ENCODE measurements at regions not wholly inside any gene's neighbourhood (a gene's known extent, or its start where the extent isn't known, plus 50 kb on each side); places are given as distances from the start of the nearest gene placed in this dataset.
A peak's percentile ranks its signal among the peaks of the same experiment; 100 is the strongest.

- Histone ChIP-seq H4K5ac (ENCODE audit: insufficient read length, low read depth, low read length) (no peak overlapping the region), H3K9ac (ENCODE audit: extremely low read depth, insufficient read length, low read length) (no peak overlapping the region), H3K9me3 (ENCODE audit: control insufficient read depth, low read depth, low read length) (no peaks in the 10 kb centered on the region), H3K18ac (ENCODE audit: insufficient read length, low read depth, low read length) (no peak overlapping the region), H3K4ac (ENCODE audit: low read depth, low read length) (no peak overlapping the region), H4K91ac (ENCODE audit: insufficient read length, low read depth, low read length) (no peak overlapping the region), H2AFZ (ENCODE audit: low read length) (no peak overlapping the region), H2AK5ac (ENCODE audit: insufficient read length, low read length) (no peak overlapping the region), H3K14ac (ENCODE audit: insufficient read depth, low read length) (no peak overlapping the region), H3T11ph (ENCODE audit: low read length) (no peak overlapping the region), H3K56ac (ENCODE audit: insufficient read length, low read depth, low read length) (no peak overlapping the region), H4K20me1 (ENCODE audit: control insufficient read depth, insufficient read depth, insufficient read length) (no peaks in the 10 kb centered on the region), H2BK5ac (ENCODE audit: insufficient read length, low read length) (no peak overlapping the region), H3K27me3 (ENCODE audit: insufficient read depth, low read length) (no peaks in the 10 kb centered on the region), H3K79me1 (ENCODE audit: insufficient read depth, low read depth, low read length, poor library complexity, severe bottlenecking) (no peaks in the 10 kb centered on the region), H2BK120ac (ENCODE audit: low read depth, low read length, poor library complexity, severe bottlenecking) (no peak overlapping the region), H3K4me2 (ENCODE audit: insufficient read depth, insufficient read length, low read length) (no peak overlapping the region), H3K27ac (ENCODE audit: insufficient read length, low read depth, low read length) (no peak overlapping the region), H3K23me2 (ENCODE audit: insufficient read length, low read depth, low read length, poor library complexity, severe bottlenecking) (peaks cover 2% of the 10 kb centered on the region), H3K4me1 (ENCODE audit: insufficient read depth, low read length) (peaks cover 2% of the 10 kb centered on the region; the same call in 1 of the 2 replicates), H2BK12ac (ENCODE audit: insufficient read length, low read depth, low read length) (no peak overlapping the region), H4K8ac (replicated peaks; ENCODE audit: insufficient read length, low read depth, low read length) (no peak overlapping the region), H2BK15ac (ENCODE audit: low read depth, low read length) (no peak overlapping the region), H3K79me2 (ENCODE audit: insufficient read depth, low read length) (no peaks in the 10 kb centered on the region), H2BK20ac (ENCODE audit: low read depth, low read length, poor library complexity, severe bottlenecking) (no peak overlapping the region), H3K23ac (ENCODE audit: insufficient read length, low read depth, low read length) (no peak overlapping the region)
- WGBS (ENCODE audit: extremely low coverage, insufficient read length, low lambda C conversion rate): no CpG with 5 or more reads among the region's 3 CpGs
- Mint-ChIP-seq H3K36me3 (ENCODE audit: insufficient read depth in 1 of 3, low read depth in 3 of 3) (no peaks in the 10 kb centered on the region), H3K9me3 (no peaks in the 10 kb centered on the region), H3K4me1 (peaks cover 0 to 2% of the 10 kb centered on the region in 2 experiments; a peak in 1 of 4 replicates), H3K27me3 (ENCODE audit: low read depth) (no peaks in the 10 kb centered on the region), H3K4me3 (no peak overlapping the region), H3K27ac (no peak overlapping the region)
- DNase-seq: peak; percentile 10
- no peak for TF ChIP-seq CTCF (conservative IDR thresholded peaks at IDR 0.05)
These were observed 145.6 kb upstream of the HS3ST2 start for GRCh38 chr16:22668318-22668717.
